Astrocyte of the spinal cord (primary cell): ENCODE measurements at regions not wholly inside any gene's neighbourhood (a gene's known extent, or its start where the extent isn't known, plus 50 kb on each side); places are given as distances from the start of the nearest gene placed in this dataset.

Experiments
- DNase-seq: peaks from one replicate; pipeline ENCODE4 v3.0.0; 2011; ENCODE audit warnings: low read depth, low spot score
- H3K4me3 ChIP-seq: 2 replicates; pipeline ENCODE4 v1.5.1; 2011; ENCODE audit warnings: low read depth, mild to moderate bottlenecking, low read length, moderate library complexity
- CTCF ChIP-seq: IDR thresholded peaks from 2 replicates; pipeline ENCODE4 v1.5.1; 2012; ENCODE audit warnings: low read depth, mild to moderate bottlenecking, low read length, inconsistent platforms
- in situ Hi-C: cut with HindIII; loops from 2 replicates; pipeline ENCODE4 v1.10.0; 2017; ENCODE audit warnings: low sequenced_read_pairs

- no peak for TF ChIP-seq CTCF
- no peak overlapping the region for H3K4me3 ChIP-seq
- no peak for DNase-seq
- in situ Hi-C loops, result no loop called here
Observed at GRCh38 chr11:105269862-105270261, 130.3 kb upstream of the CARD18 start.

GRCh38 chr11:105268404-105269062 is 129.0 kb upstream of the CARD18 start:
- in situ Hi-C loops, result no loop called here
- no peak overlapping the region for H3K4me3 ChIP-seq

GRCh38 chr11:105265845-105266244 is 126.3 kb upstream of the CARD18 start:
- peak; percentile 34 for DNase-seq
- H3K4me3 ChIP-seq, result no peak overlapping the region
- in situ Hi-C loops, result no loop called here
- TF ChIP-seq CTCF, result no peak

More at GRCh38 chr11:105268404-105269062, 129.0 kb upstream of the CARD18 start:
- DNase-seq, result no peak
- TF ChIP-seq CTCF, result no peak

GRCh38 chr11:105260976-105261375 is 121.4 kb upstream of the CARD18 start:
- in situ Hi-C loops, result no loop called here
- TF ChIP-seq CTCF, result no peak

GRCh38 chr11:105245781-105246315 is 106.3 kb upstream of the CARD18 start:
- no peak for TF ChIP-seq CTCF
- peak; percentile 16 for DNase-seq
- H3K4me3 ChIP-seq, result no peak overlapping the region
- in situ Hi-C loops, result no loop called here

More at GRCh38 chr11:105260976-105261375, 121.4 kb upstream of the CARD18 start:
- H3K4me3 ChIP-seq, result no peak overlapping the region
- no peak for DNase-seq

- H3K4me3 ChIP-seq, result no peak overlapping the region
- peak; percentile 90 for DNase-seq
- no peak for TF ChIP-seq CTCF
- in situ Hi-C loops, result no loop called here
Observed at GRCh38 chr11:105244160-105244825, 104.7 kb upstream of the CARD18 start.
